CD4-positive, alpha-beta T cell (primary cell): ENCODE measurements at regions not wholly inside any gene's neighbourhood (a gene's known extent, or its start where the extent isn't known, plus 50 kb on each side); places are given as distances from the start of the nearest gene placed in this dataset.

ENCODE experiments used
- ATAC-seq: fragments of 200-7000 bp; cut with Tn5 transposase; one replicate; pipeline ENCODE4 v1.10.0; 2022; ENCODE audit warnings: mild to moderate bottlenecking; ENCODE audit not compliant: poor library complexity
- CTCF ChIA-PET: fragments of 350-600 bp; sonication (Branson Sonifier 250); formaldehyde crosslinking; loops from one replicate; lab custom pipeline; 2021; ENCODE audit warnings: antibody characterized with exemption, inconsistent platforms; lab: Charles Lee
- POLR2A ChIA-PET: fragments of 350-600 bp; sonication (Branson Sonifier 250); formaldehyde crosslinking; loops from one replicate; lab custom pipeline; 2021; ENCODE audit warnings: antibody characterized with exemption, inconsistent platforms; lab: Charles Lee
- DNase-seq, 14 experiments: peaks; one replicate each; pipeline ENCODE4 v3.0.0-alpha.2; 2013 to 2020; ENCODE audit warnings: mixed read lengths in 2 of 14
- H3K27ac ChIP-seq, 2 donors: one replicate each; pipeline versions ENCODE4 v1.5.1 to v1.7.0; 2013; ENCODE audit warnings: low read length in 2 of 2, low read depth in 1 of 2, mild to moderate bottlenecking in 1 of 2
- H3K27me3 ChIP-seq, 2 experiments: 1 replicate in 1 of 2; 2 replicates in 1 of 2; pipeline versions ENCODE4 v1.6.1 to v1.7.0; 2013; ENCODE audit warnings: low read length in 2 of 2, control low read depth in 1 of 2, mild to moderate bottlenecking in 1 of 2, moderate library complexity in 1 of 2; ENCODE audit not compliant: insufficient read depth in 2 of 2, control insufficient read depth in 1 of 2
- H3K36me3 ChIP-seq: one replicate; pipeline ENCODE4 v1.6.1; 2013; ENCODE audit warnings: low read length, control low read depth; ENCODE audit not compliant: insufficient read depth
- H3K4me1 ChIP-seq: one replicate; pipeline ENCODE4 v1.6.1; 2013; ENCODE audit warnings: low read length, control low read depth; ENCODE audit not compliant: insufficient read depth
- H3K4me3 ChIP-seq: one replicate; pipeline ENCODE4 v1.5.1; 2013; ENCODE audit warnings: mild to moderate bottlenecking, low read length, moderate library complexity
- H3K9me3 ChIP-seq, 2 experiments: 1 replicate in 1 of 2; 2 replicates in 1 of 2; pipeline versions ENCODE4 v1.6.1 to v1.7.0; 2013; ENCODE audit warnings: low read length in 2 of 2, mild to moderate bottlenecking in 2 of 2, control low read depth in 1 of 2, moderate library complexity in 1 of 2; ENCODE audit not compliant: control insufficient read depth in 1 of 2, insufficient read depth in 1 of 2
- H3K27ac Mint-ChIP-seq: one replicate; pipeline ENCODE4 v1.8.0; 2020; ENCODE audit warnings: mixed read lengths
- H3K27me3 Mint-ChIP-seq: one replicate; pipeline ENCODE4 v1.8.0; 2021; ENCODE audit warnings: mixed read lengths
- H3K36me3 Mint-ChIP-seq: one replicate; pipeline ENCODE4 v1.8.0; 2021; ENCODE audit warnings: low read depth, mixed read lengths
- H3K4me1 Mint-ChIP-seq: one replicate; pipeline ENCODE4 v1.8.0; 2021; ENCODE audit warnings: low read depth, mixed read lengths
- H3K4me3 Mint-ChIP-seq: one replicate; pipeline ENCODE4 v1.8.0; 2020; ENCODE audit warnings: mild to moderate bottlenecking, mixed read lengths
- H3K9me3 Mint-ChIP-seq: one replicate; pipeline ENCODE4 v1.8.0; 2020; ENCODE audit warnings: mixed read lengths
- intact Hi-C, 2 experiments: fragments of 100-400 bp; cut with DNase I in 1 of 2; cut with micrococcal nuclease in 1 of 2; formaldehyde crosslinking; loops; one replicate each; pipeline versions ENCODE4 v1.15.1 to v1.9.0; 2023 to 2025; cut with DNase I, micrococcal nuclease
- TF ChIP-seq, protein P1 (sequence below): fragments of 200-600 bp; IDR thresholded peaks from one replicate; pipeline ENCODE4 v1.8.0; 2022; ENCODE audit warnings: antibody characterized with exemption, mild to moderate bottlenecking

DNA sequence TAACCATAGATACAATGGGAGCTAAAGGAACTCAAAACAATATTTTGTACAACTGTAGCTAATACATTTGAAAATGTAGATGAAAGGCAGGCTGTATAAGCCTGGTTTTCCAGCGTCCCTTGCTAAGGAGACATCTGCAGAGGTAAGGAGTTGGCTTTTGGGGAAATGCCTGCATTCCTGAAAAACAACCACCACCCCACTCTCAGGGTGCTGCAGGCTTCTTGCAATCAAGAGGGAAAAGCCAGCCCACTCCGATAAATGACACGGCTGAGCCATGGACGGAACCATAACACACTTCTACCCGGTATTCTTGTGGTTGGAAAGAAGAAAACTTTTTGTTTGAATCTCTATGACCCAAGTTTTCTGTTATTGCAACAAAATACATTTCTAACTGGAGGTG is 200.3 kb downstream of the TEX36 start:
- Mint-ChIP-seq H3K27me3 (peaks cover 28% of the 10 kb centered on the region), H3K4me1 (no peaks in the 10 kb centered on the region), H3K4me3 (no peak overlapping the region), H3K9me3 (no peaks in the 10 kb centered on the region), H3K27ac (no peak overlapping the region), H3K36me3 (no peaks in the 10 kb centered on the region)
- ChIA-PET POLR2A (no interaction called here), CTCF (no interaction called here)
- Histone ChIP-seq H3K4me3 (no peak overlapping the region), H3K27ac (no peak overlapping the region), H3K36me3 (no peaks in the 10 kb centered on the region), H3K27me3 (peaks cover 1 to 2% of the 10 kb centered on the region in 2 experiments), H3K9me3 (no peaks in the 10 kb centered on the region), H3K4me1 (no peaks in the 10 kb centered on the region)
- ATAC-seq (no peak), DNase-seq (no peak)
- intact Hi-C loops: no loop called here
- TF ChIP-seq, protein P1, sequence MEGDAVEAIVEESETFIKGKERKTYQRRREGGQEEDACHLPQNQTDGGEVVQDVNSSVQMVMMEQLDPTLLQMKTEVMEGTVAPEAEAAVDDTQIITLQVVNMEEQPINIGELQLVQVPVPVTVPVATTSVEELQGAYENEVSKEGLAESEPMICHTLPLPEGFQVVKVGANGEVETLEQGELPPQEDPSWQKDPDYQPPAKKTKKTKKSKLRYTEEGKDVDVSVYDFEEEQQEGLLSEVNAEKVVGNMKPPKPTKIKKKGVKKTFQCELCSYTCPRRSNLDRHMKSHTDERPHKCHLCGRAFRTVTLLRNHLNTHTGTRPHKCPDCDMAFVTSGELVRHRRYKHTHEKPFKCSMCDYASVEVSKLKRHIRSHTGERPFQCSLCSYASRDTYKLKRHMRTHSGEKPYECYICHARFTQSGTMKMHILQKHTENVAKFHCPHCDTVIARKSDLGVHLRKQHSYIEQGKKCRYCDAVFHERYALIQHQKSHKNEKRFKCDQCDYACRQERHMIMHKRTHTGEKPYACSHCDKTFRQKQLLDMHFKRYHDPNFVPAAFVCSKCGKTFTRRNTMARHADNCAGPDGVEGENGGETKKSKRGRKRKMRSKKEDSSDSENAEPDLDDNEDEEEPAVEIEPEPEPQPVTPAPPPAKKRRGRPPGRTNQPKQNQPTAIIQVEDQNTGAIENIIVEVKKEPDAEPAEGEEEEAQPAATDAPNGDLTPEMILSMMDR: no peak

DNA sequence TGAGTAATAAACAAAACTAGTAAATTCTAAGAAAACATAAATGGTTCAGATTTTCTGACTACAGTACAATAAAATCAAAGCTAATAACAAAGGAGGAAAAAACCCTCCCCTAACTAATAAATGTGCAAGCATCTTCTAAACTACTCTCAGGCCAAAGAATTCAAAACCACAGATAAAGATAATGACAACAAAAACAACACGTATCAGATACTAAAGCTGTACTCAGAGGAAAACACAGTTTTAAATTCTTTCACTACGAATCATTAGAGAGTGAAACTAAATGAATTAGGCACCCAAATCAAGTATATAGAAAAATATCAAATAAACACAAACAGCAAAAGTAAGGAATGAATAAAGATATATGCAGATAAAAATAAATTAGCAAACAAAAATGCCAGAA is 200.9 kb downstream of the TEX36 start:
- no peak overlapping the region for H3K4me3 ChIP-seq
- Mint-ChIP-seq H3K4me1 (no peaks in the 10 kb centered on the region), H3K27ac (no peak overlapping the region), H3K36me3 (no peaks in the 10 kb centered on the region), H3K27me3 (peaks cover 28% of the 10 kb centered on the region), H3K9me3 (no peaks in the 10 kb centered on the region), H3K4me3 (no peak overlapping the region)
- peaks cover 2 to 6% of the 10 kb centered on the region in 2 experiments for H3K27me3 ChIP-seq
- no peaks in the 10 kb centered on the region for H3K4me1 ChIP-seq
- TF ChIP-seq, protein P1: no peak
- H3K27ac ChIP-seq: no peak overlapping the region
- no peak for ATAC-seq
- ChIA-PET CTCF (no interaction called here), POLR2A (no interaction called here)
- H3K36me3 ChIP-seq: no peaks in the 10 kb centered on the region
- intact Hi-C loops: no loop called here
- no peaks in the 10 kb centered on the region for H3K9me3 ChIP-seq
- no peak for DNase-seq

DNA sequence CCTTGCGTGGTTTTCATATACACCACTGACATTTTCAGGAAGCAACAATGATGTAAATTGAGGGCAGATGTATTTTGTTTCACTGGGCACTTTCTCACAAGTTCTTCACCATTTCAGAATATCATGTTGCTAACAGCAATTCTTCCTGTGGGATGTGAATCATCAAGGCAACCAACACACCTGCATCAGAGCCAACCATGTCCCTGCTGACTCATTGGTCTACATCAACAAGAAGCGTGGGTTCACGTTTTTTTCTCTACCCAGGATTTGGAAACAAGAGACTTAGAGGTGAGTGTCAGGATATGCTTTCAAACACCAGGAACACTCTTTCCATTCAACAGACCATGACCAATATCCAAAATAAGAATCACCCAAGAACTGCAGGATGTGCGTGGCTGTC is 203.9 kb downstream of the TEX36 start:
- peaks cover 2 to 6% of the 10 kb centered on the region in 2 experiments for H3K27me3 ChIP-seq
- TF ChIP-seq, protein P1: no peak
- ATAC-seq (no peak), DNase-seq (no peak)
- no peaks in the 10 kb centered on the region for H3K4me1 ChIP-seq
- no peaks in the 10 kb centered on the region for H3K36me3 ChIP-seq
- Mint-ChIP-seq H3K4me1 (no peaks in the 10 kb centered on the region), H3K27me3 (peaks cover 28% of the 10 kb centered on the region), H3K9me3 (no peaks in the 10 kb centered on the region), H3K36me3 (no peaks in the 10 kb centered on the region), H3K4me3 (no peak overlapping the region), H3K27ac (no peak overlapping the region)
- intact Hi-C loops: no loop called here
- no peak overlapping the region for H3K27ac ChIP-seq
- H3K4me3 ChIP-seq: no peak overlapping the region
- ChIA-PET CTCF (no interaction called here), POLR2A (no interaction called here)
- no peaks in the 10 kb centered on the region for H3K9me3 ChIP-seq
